GM12865 (cell line): ENCODE measurements at regions not wholly inside any gene's neighbourhood (a gene's known extent, or its start where the extent isn't known, plus 50 kb on each side); places are given as distances from the start of the nearest gene placed in this dataset.

ENCODE experiments used
- DNase-seq: peaks from one replicate; pipeline ENCODE4 v3.0.0; 2010; ENCODE audit warnings: low read depth
- H3K4me3 ChIP-seq: 2 replicates; pipeline ENCODE4 v1.5.1; 2011; ENCODE audit warnings: mild to moderate bottlenecking, low read depth, low read length, control low read depth
- TF ChIP-seq, protein P1 (sequence below): IDR thresholded peaks from 2 replicates; pipeline ENCODE4 v1.5.1; 2011; ENCODE audit warnings: low read length, control low read depth, low read depth, inconsistent platforms; ENCODE audit not compliant: insufficient read depth; ENCODE audit errors: missing control alignments

GRCh38 chr1:47646676-47647075 lies 208.8 kb downstream of the FOXD2 start:
- no peak overlapping the region for H3K4me3 ChIP-seq
- TF ChIP-seq, protein P1, sequence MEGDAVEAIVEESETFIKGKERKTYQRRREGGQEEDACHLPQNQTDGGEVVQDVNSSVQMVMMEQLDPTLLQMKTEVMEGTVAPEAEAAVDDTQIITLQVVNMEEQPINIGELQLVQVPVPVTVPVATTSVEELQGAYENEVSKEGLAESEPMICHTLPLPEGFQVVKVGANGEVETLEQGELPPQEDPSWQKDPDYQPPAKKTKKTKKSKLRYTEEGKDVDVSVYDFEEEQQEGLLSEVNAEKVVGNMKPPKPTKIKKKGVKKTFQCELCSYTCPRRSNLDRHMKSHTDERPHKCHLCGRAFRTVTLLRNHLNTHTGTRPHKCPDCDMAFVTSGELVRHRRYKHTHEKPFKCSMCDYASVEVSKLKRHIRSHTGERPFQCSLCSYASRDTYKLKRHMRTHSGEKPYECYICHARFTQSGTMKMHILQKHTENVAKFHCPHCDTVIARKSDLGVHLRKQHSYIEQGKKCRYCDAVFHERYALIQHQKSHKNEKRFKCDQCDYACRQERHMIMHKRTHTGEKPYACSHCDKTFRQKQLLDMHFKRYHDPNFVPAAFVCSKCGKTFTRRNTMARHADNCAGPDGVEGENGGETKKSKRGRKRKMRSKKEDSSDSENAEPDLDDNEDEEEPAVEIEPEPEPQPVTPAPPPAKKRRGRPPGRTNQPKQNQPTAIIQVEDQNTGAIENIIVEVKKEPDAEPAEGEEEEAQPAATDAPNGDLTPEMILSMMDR, result no peak
- DNase-seq, result no peak

- TF ChIP-seq, protein P1, result no peak
- DNase-seq, result no peak
- no peak overlapping the region for H3K4me3 ChIP-seq
Observed at GRCh38 chr1:47647327-47647845, 209.5 kb downstream of the FOXD2 start.

DNA sequence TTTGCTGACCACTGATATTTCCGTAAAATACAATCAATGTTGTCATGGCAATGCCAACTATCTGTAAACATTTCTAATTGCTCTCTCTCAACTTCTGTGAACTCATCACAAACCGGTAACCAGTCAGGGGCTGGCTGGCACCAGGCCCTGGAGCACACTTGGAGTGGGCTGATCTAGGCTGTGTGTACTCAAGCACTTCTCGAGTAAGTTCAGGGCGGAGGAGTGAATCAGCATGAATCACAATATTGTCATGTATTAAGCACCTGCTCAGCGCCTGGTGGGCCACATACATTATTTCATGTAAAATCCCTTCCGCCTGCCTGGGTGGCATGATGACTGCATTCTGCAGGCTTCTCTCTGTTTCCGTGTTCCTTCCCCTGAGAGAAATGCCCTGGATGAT lies 212.4 kb downstream of the FOXD2 start:
- DNase-seq, result no peak
- no peak overlapping the region for H3K4me3 ChIP-seq
- TF ChIP-seq, protein P1, result no peak

GRCh38 chr1:47650611-47651010 lies 212.8 kb downstream of the FOXD2 start:
- no peak overlapping the region for H3K4me3 ChIP-seq
- DNase-seq, result no peak
- TF ChIP-seq, protein P1, result no peak

DNA sequence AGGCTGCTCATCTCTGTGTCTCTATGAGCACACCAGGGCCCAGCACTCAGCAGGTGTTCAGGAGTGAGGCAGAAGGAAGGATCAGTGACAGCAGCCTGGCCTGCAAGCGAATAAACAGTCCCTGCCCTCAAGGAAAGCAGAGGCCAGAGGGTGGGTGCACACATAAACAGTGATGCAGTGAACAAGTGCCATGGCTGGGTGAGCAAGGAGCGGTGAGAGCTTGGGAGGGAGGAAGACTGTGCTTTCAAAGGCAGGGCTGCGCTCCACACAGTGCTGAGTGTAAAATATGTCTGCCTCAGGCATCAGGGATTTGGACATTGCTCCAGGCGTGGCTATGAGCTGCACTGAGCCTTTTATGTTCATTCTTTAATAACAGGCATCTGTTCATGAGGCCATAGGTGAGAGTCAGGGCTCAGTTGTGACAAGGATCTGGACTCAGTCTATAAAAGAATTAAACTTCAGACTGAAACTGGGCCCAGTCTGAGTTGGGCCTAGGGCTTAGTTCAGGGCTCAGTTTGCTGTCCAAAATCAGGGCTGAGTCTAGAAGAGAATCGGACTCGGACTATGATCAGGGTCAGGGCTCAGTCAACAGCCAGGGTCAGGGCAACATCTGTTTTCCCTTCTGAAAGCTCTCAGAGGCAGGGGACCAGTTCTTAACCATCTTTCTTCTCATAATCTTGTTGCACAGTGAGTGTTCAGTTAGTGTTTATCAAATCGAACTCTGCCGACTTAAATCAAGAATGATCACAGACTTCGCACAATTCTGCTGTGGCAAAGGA lies 213.7 kb downstream of the FOXD2 start:
- no peak for DNase-seq
- H3K4me3 ChIP-seq, result no peak overlapping the region
- TF ChIP-seq, protein P1, result no peak

DNA sequence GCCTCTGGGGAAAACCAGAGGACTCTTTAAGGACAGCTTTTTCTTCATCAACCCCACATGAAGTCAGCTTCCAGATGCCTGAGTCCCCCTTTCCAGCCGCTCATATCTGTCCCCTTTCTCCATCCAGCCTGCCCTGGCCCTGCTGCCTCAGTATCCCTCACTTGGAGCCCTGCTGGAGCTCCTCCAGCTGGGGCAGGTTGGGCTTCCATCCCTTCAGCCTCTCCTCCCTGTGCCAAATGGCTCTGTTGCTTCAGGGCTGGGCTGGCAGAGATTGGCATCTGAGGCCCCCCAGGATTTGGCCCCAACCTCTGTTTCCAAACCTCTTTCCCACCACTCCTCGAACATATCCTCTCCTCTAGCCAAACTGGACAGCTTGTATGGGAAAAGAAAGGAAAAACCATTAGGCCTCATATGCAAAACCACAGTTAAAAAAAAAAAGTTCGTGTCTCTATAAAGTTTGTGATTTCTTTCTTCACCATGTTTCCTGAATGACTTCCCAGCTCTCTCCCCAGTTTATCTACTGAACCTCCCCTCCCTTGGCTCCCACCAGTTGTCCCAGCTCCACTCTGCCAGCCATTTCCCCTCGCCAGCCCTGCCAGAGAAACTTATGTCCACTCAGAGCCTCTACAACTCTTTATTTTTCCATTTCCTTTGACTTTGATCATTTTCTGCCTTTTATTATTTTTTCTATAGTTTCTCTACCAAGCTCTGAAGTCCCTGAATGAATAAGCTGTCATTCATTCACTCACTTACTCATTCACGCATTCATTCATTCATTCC lies 217.9 kb downstream of the FOXD2 start:
- DNase-seq, result no peak
- H3K4me3 ChIP-seq, result no peak overlapping the region
- TF ChIP-seq, protein P1, result no peak
